ENCODE measurements at regions not wholly inside any gene's neighbourhood (a gene's known extent, or its start where the extent isn't known, plus 50 kb on each side); places are given as distances from the start of the nearest gene placed in this dataset.

DNA sequence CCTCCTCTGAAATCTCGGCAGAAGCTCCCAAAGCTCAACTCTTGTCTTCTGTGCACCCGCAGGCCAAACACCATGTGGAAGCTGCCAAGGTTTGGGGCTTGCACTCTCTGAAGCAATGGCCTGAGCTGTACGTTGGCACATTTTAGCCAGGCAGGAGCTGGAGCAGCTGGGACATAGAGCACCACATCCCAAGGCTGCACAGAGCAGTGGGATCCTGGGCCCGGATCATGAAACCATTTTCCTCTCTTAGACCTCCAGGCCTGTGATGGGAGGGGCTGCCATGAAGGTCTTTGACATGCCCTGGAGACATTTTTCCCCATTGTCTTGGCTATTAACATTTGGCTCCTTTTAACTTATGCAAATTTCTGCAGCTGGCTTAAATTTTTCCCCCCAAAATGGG, 567.1 kb upstream of the ZNF608 start:
- no peak for DNase-seq
- TF ChIP-seq, protein P1, sequence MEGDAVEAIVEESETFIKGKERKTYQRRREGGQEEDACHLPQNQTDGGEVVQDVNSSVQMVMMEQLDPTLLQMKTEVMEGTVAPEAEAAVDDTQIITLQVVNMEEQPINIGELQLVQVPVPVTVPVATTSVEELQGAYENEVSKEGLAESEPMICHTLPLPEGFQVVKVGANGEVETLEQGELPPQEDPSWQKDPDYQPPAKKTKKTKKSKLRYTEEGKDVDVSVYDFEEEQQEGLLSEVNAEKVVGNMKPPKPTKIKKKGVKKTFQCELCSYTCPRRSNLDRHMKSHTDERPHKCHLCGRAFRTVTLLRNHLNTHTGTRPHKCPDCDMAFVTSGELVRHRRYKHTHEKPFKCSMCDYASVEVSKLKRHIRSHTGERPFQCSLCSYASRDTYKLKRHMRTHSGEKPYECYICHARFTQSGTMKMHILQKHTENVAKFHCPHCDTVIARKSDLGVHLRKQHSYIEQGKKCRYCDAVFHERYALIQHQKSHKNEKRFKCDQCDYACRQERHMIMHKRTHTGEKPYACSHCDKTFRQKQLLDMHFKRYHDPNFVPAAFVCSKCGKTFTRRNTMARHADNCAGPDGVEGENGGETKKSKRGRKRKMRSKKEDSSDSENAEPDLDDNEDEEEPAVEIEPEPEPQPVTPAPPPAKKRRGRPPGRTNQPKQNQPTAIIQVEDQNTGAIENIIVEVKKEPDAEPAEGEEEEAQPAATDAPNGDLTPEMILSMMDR (IDR thresholded peaks at IDR 0.05; ENCODE audit: low read depth, low read length): no peak
- Histone ChIP-seq H3K4me1 (peaks cover 6% of the 10 kb centered on the region), H3K9me3 (no peaks in the 10 kb centered on the region), H3K36me3 (no peaks in the 10 kb centered on the region), H3K4me3 (ENCODE audit: low read depth, low read length) (no peak overlapping the region), H3K27me3 (no peaks in the 10 kb centered on the region)

DNA sequence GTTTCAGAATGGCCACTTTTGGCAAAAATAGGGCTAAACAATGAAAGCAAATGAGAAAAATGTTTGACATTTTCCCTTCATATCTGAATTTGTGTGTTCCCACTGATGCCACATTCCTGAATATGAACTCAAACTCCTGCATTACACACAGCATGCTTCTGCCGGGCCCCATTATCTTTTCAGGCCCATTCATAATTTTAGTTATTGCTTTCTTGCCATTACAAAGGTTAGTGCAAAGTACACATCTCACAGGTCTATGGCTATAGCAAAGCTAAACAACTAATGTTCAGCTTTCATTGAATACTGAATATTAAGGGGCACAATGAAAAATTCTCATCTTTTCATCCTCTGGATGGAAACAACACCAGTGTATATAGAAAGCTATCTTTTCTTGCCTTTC, 568.9 kb upstream of the ZNF608 start:
- no peak overlapping the region for H3K4me3 ChIP-seq (ENCODE audit: low read depth, low read length)
- no peaks in the 10 kb centered on the region for H3K36me3 ChIP-seq
- H3K27me3 ChIP-seq: no peaks in the 10 kb centered on the region
- TF ChIP-seq, protein P1 (IDR thresholded peaks at IDR 0.05; ENCODE audit: low read depth, low read length): no peak
- no peaks in the 10 kb centered on the region for H3K9me3 ChIP-seq
- DNase-seq: no peak
- peaks cover 6% of the 10 kb centered on the region for H3K4me1 ChIP-seq

DNA sequence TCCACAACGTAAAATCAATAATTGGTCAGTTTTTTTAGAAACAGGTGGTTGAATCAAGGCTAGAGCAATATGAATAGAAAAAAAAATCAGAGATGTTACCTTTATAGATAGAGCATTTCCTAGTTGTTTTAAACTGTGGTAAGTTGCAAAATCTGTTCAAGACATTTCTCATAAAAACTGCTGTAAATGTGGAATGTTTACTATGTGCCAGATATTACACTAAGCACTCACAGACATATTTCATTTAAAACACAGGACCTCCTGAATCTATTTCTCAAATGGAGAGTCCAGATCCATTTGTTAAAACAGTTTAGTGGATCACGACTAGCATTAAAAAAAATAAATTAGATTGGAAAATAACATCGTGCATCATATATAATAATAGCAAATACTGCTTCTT, 570.0 kb upstream of the ZNF608 start:
- TF ChIP-seq, protein P1 (IDR thresholded peaks at IDR 0.05; ENCODE audit: low read depth, low read length): no peak
- Histone ChIP-seq H3K4me1 (peaks cover 6% of the 10 kb centered on the region), H3K27me3 (no peaks in the 10 kb centered on the region), H3K36me3 (no peaks in the 10 kb centered on the region), H3K4me3 (ENCODE audit: low read depth, low read length) (no peak overlapping the region), H3K9me3 (no peaks in the 10 kb centered on the region)
- no peak for DNase-seq

DNA sequence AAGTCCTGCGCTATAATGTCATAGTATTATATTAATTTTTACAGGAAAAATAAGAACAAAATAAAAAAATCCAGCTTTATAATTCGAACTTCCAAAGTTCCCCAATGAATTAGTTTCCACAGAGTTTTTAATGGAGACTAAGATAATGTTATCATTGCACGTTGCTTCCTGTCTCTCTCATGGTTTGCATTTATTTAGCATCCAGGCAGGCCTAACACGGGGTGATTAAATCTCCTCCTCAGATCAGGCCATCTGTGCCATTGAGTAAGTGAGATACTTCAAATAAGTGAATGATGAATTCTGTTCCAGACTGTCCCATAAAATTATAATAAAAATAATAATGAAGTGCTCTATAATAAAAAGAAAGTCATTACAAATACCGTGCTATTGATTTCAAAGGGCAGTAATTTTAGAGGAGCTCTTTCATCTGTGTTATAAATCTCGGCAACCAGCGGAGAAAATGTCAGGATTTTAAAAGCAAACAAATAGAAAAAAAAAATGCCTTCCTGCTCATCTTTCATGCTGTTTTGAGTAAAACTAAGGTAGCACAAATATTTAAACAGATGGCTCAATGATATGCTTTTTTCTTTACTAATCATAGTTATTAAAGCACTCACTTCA, 570.6 kb upstream of the ZNF608 start:
- DNase-seq: peak; percentile 21
- Histone ChIP-seq H3K4me3 (ENCODE audit: low read depth, low read length) (peak overlapping the region; percentile 27), H3K9me3 (no peaks in the 10 kb centered on the region), H3K27me3 (no peaks in the 10 kb centered on the region), H3K4me1 (peaks cover 6% of the 10 kb centered on the region), H3K36me3 (no peaks in the 10 kb centered on the region)
- TF ChIP-seq, protein P1 (IDR thresholded peaks at IDR 0.05; ENCODE audit: low read depth, low read length): no peak

DNA sequence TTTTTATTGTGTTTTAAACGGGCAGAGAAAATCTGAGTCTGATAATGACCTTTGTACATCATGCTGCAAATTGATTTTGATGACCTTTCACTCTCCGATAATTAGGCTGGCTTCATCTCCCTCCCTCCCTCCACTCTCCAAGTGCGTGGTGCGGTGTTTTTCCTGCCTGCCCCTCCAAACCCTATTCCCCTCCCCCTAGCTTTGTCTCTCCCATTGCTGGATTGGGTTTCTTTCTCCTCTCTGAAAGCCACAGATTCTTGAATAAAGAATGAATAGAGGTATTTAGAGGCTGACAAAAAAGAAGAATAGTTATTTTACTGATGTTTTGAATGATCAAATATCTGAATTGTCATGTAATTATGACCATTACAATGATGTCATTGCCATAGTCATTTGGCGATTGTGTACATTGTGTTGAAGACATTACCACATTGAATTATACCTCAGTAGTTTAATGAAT, 571.1 kb upstream of the ZNF608 start:
- Histone ChIP-seq H3K9me3 (no peaks in the 10 kb centered on the region), H3K27me3 (no peaks in the 10 kb centered on the region), H3K4me1 (peaks cover 6% of the 10 kb centered on the region), H3K36me3 (no peaks in the 10 kb centered on the region), H3K4me3 (ENCODE audit: low read depth, low read length) (peak overlapping the region; percentile 27)
- peak; percentile 36 for DNase-seq
- TF ChIP-seq, protein P1 (IDR thresholded peaks at IDR 0.05; ENCODE audit: low read depth, low read length): no peak

DNA sequence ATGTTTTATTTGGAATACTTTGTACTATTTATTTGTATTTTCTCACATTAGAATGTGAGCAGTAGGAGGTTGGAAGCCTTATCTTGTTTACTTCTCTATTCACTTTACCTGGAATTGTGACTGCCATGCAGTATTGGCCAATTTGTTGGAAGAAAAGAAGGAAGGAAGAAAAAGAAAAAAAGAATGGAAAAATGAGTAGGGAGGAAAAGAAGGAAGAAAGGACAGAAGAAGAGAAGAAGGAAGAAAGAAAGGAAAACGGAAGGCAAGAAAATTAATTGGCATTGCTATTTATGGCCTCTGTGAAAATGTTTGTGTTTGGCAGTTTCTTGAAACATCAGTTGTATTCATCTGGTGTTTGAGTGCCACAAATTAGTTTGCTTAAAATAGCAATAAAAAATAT, 575.2 kb upstream of the ZNF608 start:
- no peaks in the 10 kb centered on the region for H3K9me3 ChIP-seq
- no peaks in the 10 kb centered on the region for H3K36me3 ChIP-seq
- no peak for DNase-seq
- H3K27me3 ChIP-seq: no peaks in the 10 kb centered on the region
- TF ChIP-seq, protein P1 (IDR thresholded peaks at IDR 0.05; ENCODE audit: low read depth, low read length): no peak
- no peak overlapping the region for H3K4me3 ChIP-seq (ENCODE audit: low read depth, low read length)
- peaks cover 17% of the 10 kb centered on the region for H3K4me1 ChIP-seq
